ENCODE measurements at regions not wholly inside any gene's neighbourhood (a gene's known extent, or its start where the extent isn't known, plus 50 kb on each side); places are given as distances from the start of the nearest gene placed in this dataset.

GRCh38 chr3:18744472-18744871 is 319.3 kb upstream of the SATB1 start:
- TF ChIP-seq POLR2A (IDR thresholded peaks at IDR 0.05; ENCODE audit: extremely low read depth, insufficient read length) (no peak), CTCF (IDR thresholded peaks at IDR 0.05; ENCODE audit: low read depth, low read length) (no peak), MAX (IDR thresholded peaks at IDR 0.05; ENCODE audit: low read depth, low read length) (no peak), MYC (IDR thresholded peaks at IDR 0.05; ENCODE audit: low read depth, low read length) (no peak)
- no peak overlapping the region for H3K4me3 ChIP-seq (ENCODE audit: low read depth, low read length)
- no peak for DNase-seq (ENCODE audit: low read depth)

- DNase-seq (ENCODE audit: low read depth), result no peak
- H3K4me3 ChIP-seq (ENCODE audit: low read depth, low read length), result no peak overlapping the region
- TF ChIP-seq MYC (IDR thresholded peaks at IDR 0.05; ENCODE audit: low read depth, low read length) (no peak), POLR2A (IDR thresholded peaks at IDR 0.05; ENCODE audit: extremely low read depth, insufficient read length) (no peak), MAX (IDR thresholded peaks at IDR 0.05; ENCODE audit: low read depth, low read length) (no peak), CTCF (IDR thresholded peaks at IDR 0.05; ENCODE audit: low read depth, low read length) (no peak)
These were observed 318.6 kb upstream of the SATB1 start for GRCh38 chr3:18743761-18744160.

GRCh38 chr3:18740631-18741583 is 315.8 kb upstream of the SATB1 start:
- H3K4me3 ChIP-seq (ENCODE audit: low read depth, low read length), result peak overlapping the region; percentile 7
- DNase-seq (ENCODE audit: low read depth), result peak; percentile 60
- TF ChIP-seq MYC (IDR thresholded peaks at IDR 0.05; ENCODE audit: low read depth, low read length) (no peak), POLR2A (IDR thresholded peaks at IDR 0.05; ENCODE audit: extremely low read depth, insufficient read length) (no peak), MAX (IDR thresholded peaks at IDR 0.05; ENCODE audit: low read depth, low read length) (0 out of 2 replicates have a peak, but pooled peaks have one; percentile 9)

- no peak for TF ChIP-seq CTCF (IDR thresholded peaks at IDR 0.05; ENCODE audit: low read depth, low read length)
- no peak for TF ChIP-seq POLR2A (IDR thresholded peaks at IDR 0.05; ENCODE audit: extremely low read depth, insufficient read length)
- no peak for TF ChIP-seq MYC (IDR thresholded peaks at IDR 0.05; ENCODE audit: low read depth, low read length)
- peak; percentile 48 for DNase-seq (ENCODE audit: low read depth)
- no peak overlapping the region for H3K4me3 ChIP-seq (ENCODE audit: low read depth, low read length)
These were observed 313.9 kb upstream of the SATB1 start for GRCh38 chr3:18739099-18739433.

- DNase-seq (ENCODE audit: low read depth), result no peak
- no peak overlapping the region for H3K4me3 ChIP-seq (ENCODE audit: low read depth, low read length)
- no peak for TF ChIP-seq POLR2A (IDR thresholded peaks at IDR 0.05; ENCODE audit: extremely low read depth, insufficient read length)
- TF ChIP-seq CTCF (IDR thresholded peaks at IDR 0.05; ENCODE audit: low read depth, low read length), result no peak
- no peak for TF ChIP-seq MAX (IDR thresholded peaks at IDR 0.05; ENCODE audit: low read depth, low read length)
- TF ChIP-seq MYC (IDR thresholded peaks at IDR 0.05; ENCODE audit: low read depth, low read length), result no peak
These were observed 313.4 kb upstream of the SATB1 start for GRCh38 chr3:18738393-18739098.

GRCh38 chr3:18735005-18735404 is 309.9 kb upstream of the SATB1 start:
- DNase-seq (ENCODE audit: low read depth), result no peak
- TF ChIP-seq CTCF (IDR thresholded peaks at IDR 0.05; ENCODE audit: low read depth, low read length) (no peak), POLR2A (IDR thresholded peaks at IDR 0.05; ENCODE audit: extremely low read depth, insufficient read length) (no peak), MAX (IDR thresholded peaks at IDR 0.05; ENCODE audit: low read depth, low read length) (no peak), MYC (IDR thresholded peaks at IDR 0.05; ENCODE audit: low read depth, low read length) (no peak)
- no peak overlapping the region for H3K4me3 ChIP-seq (ENCODE audit: low read depth, low read length)

All from NB4 (cell line).